A673 (cell line): ENCODE measurements at regions not wholly inside any gene's neighbourhood (a gene's known extent, or its start where the extent isn't known, plus 50 kb on each side); places are given as distances from the start of the nearest gene placed in this dataset.

Source experiments
- BruUV-seq: library from RNA; stranded (reverse); fragments of 400-500 nt; replicated peaks from 2 replicates; lab custom pipeline; 2021; lab: Mats Ljungman, UMichigan
- CTCF ChIA-PET: fragments of 300-600 bp; sonication (Branson Sonifier 250); formaldehyde crosslinking; loops from one replicate; lab custom pipeline; 2022; ENCODE audit warnings: antibody characterized with exemption; lab: Charles Lee
- POLR2A ChIA-PET: fragments of 300-600 bp; sonication (Branson Sonifier 250); formaldehyde crosslinking; loops from one replicate; lab custom pipeline; 2022; ENCODE audit warnings: antibody characterized with exemption; ENCODE audit not compliant: low non-redundant PET; lab: Charles Lee
- DNase-seq: peaks from one replicate; pipeline ENCODE4 v3.0.0-alpha.2; 2015; ENCODE audit warnings: low spot score
- H3K27ac ChIP-seq: fragments of 200-600 bp; sonication (generic); 2 replicates; pipeline ENCODE4 v1.5.1; 2016; ENCODE audit warnings: mixed run types, low read depth, mild to moderate bottlenecking, mixed read lengths, antibody characterized with exemption, low read length; ENCODE audit not compliant: poor library complexity, severe bottlenecking
- H3K27me3 ChIP-seq: fragments of 200-600 bp; sonication (generic); replicated peaks from 2 replicates; pipeline ENCODE4 v1.6.1; 2017; ENCODE audit warnings: mixed run types, low read depth, mild to moderate bottlenecking, mixed read lengths, antibody characterized with exemption, low read length; ENCODE audit not compliant: insufficient read depth, poor library complexity
- H3K36me3 ChIP-seq: fragments of 200-600 bp; sonication (generic); 2 replicates; pipeline ENCODE4 v1.6.1; 2016; ENCODE audit warnings: mixed run types, mild to moderate bottlenecking, mixed read lengths, antibody characterized with exemption, low read length; ENCODE audit not compliant: insufficient read depth, poor library complexity, severe bottlenecking
- H3K4me1 ChIP-seq: fragments of 200-600 bp; sonication (generic); 2 replicates; pipeline ENCODE4 v1.6.1; 2017; ENCODE audit warnings: mixed run types, mild to moderate bottlenecking, mixed read lengths, antibody characterized with exemption, low read length; ENCODE audit not compliant: insufficient read depth, poor library complexity, severe bottlenecking
- H3K4me3 ChIP-seq: fragments of 200-600 bp; sonication (generic); 2 replicates; pipeline ENCODE4 v1.5.1; 2016; ENCODE audit warnings: low read depth, mixed run types, mild to moderate bottlenecking, mixed read lengths, low read length; ENCODE audit not compliant: poor library complexity, severe bottlenecking
- H3K9me3 ChIP-seq: fragments of 200-600 bp; sonication (generic); 2 replicates; pipeline ENCODE4 v1.6.1; 2016; ENCODE audit warnings: mixed run types, low read depth, mild to moderate bottlenecking, mixed read lengths, antibody characterized with exemption, low read length; ENCODE audit not compliant: poor library complexity, severe bottlenecking
- CTCF ChIP-seq: fragments of 300-800, 200-600 bp; sonication (generic); conservative IDR thresholded peaks from 2 replicates; pipeline ENCODE4 v1.5.1; 2017; ENCODE audit warnings: low read depth, mild to moderate bottlenecking, antibody characterized with exemption, low read length, moderate library complexity, mixed read lengths
- EZH2 ChIP-seq: fragments of 200-600 bp; sonication (generic); IDR thresholded peaks from 2 replicates; pipeline ENCODE4 v1.6.1; 2017; ENCODE audit warnings: borderline replicate concordance, low read depth, mild to moderate bottlenecking, mixed read lengths, antibody characterized with exemption, low read length; ENCODE audit not compliant: poor library complexity, severe bottlenecking
- intact Hi-C: fragments of 100-400 bp; cut with micrococcal nuclease; formaldehyde crosslinking; loops from one replicate; pipeline ENCODE4 v1.10.0; 2022; ENCODE audit not compliant: unreplicated experiment

- H3K9me3 ChIP-seq, result no peaks in the 10 kb centered on the region
- no peak for TF ChIP-seq CTCF
- TF ChIP-seq EZH2, result no peak
- no peak for DNase-seq
- CTCF ChIA-PET, result no interaction called here
- no peaks in the 10 kb centered on the region for H3K4me1 ChIP-seq
- H3K27me3 ChIP-seq, result no peaks in the 10 kb centered on the region
- H3K36me3 ChIP-seq, result no peaks in the 10 kb centered on the region
- BruUV-seq, result no TSS peak
- H3K4me3 ChIP-seq, result no peak overlapping the region
- intact Hi-C loops, result no loop called here
- POLR2A ChIA-PET, result no interaction called here
- no peak overlapping the region for H3K27ac ChIP-seq
Observed at GRCh38 chr4:57658673-57659072, 548.5 kb upstream of the IGFBP7 start.

GRCh38 chr4:57658188-57658587 lies 548.0 kb upstream of the IGFBP7 start:
- ChIA-PET POLR2A (no interaction called here), CTCF (no interaction called here)
- no peaks in the 10 kb centered on the region for H3K36me3 ChIP-seq
- H3K27me3 ChIP-seq, result no peaks in the 10 kb centered on the region
- H3K4me3 ChIP-seq, result no peak overlapping the region
- BruUV-seq, result no TSS peak
- TF ChIP-seq EZH2, result no peak
- TF ChIP-seq CTCF, result no peak
- H3K4me1 ChIP-seq, result no peaks in the 10 kb centered on the region
- no peak for DNase-seq
- no peak overlapping the region for H3K27ac ChIP-seq
- intact Hi-C loops, result no loop called here
- no peaks in the 10 kb centered on the region for H3K9me3 ChIP-seq

- no TSS peak for BruUV-seq
- no peak for DNase-seq
- H3K4me1 ChIP-seq, result no peaks in the 10 kb centered on the region
- ChIA-PET POLR2A (no interaction called here), CTCF (no interaction called here)
- H3K4me3 ChIP-seq, result no peak overlapping the region
- intact Hi-C loops, result no loop called here
- no peak overlapping the region for H3K27ac ChIP-seq
- H3K9me3 ChIP-seq, result no peaks in the 10 kb centered on the region
- TF ChIP-seq CTCF (no peak), EZH2 (no peak)
- no peaks in the 10 kb centered on the region for H3K36me3 ChIP-seq
- no peaks in the 10 kb centered on the region for H3K27me3 ChIP-seq
Observed at GRCh38 chr4:57655342-57655741, 545.2 kb upstream of the IGFBP7 start.
